Vagina (tissue), 2 donors: ENCODE measurements at regions not wholly inside any gene's neighbourhood (a gene's known extent, or its start where the extent isn't known, plus 50 kb on each side); places are given as distances from the start of the nearest gene placed in this dataset.

Experiments
- DNase-seq, 2 donors: peaks; one replicate each; pipeline ENCODE4 v3.0.0-alpha.2; 2017; ENCODE audit errors: extremely low spot score in 2 of 2
- H3K27ac ChIP-seq: fragments of 200-600 bp; sonication (generic); one replicate; pipeline ENCODE4 v1.5.1; 2019
- H3K27me3 ChIP-seq: fragments of 200-600 bp; sonication (generic); one replicate; pipeline ENCODE4 v1.5.1; 2019
- H3K36me3 ChIP-seq, 2 donors: fragments of 200-600 bp; sonication (generic); one replicate each; pipeline ENCODE4 v1.5.1; 2017 to 2019
- H3K4me1 ChIP-seq: fragments of 200-600 bp; sonication (generic); one replicate; pipeline ENCODE4 v1.5.1; 2019
- H3K4me3 ChIP-seq, 2 donors: fragments of 200-600 bp; sonication (generic); 1 replicate in 1 of 2; 2 replicates in 1 of 2; pipeline ENCODE4 v1.5.1; 2016 to 2019
- H3K9me3 ChIP-seq: fragments of 200-600 bp; sonication (generic); one replicate; pipeline ENCODE4 v1.5.1; 2019
- CTCF ChIP-seq, 3 experiments: fragments of 450-650 bp in 2 of 3; fragments of 200-600 bp in 1 of 3; sonication (generic) in 1 of 3; IDR thresholded peaks; one replicate each; pipeline ENCODE4 v1.5.1; 2017 to 2019; ENCODE audit warnings: antibody characterized with exemption in 3 of 3, mild to moderate bottlenecking in 2 of 3, moderate library complexity in 2 of 3
- POLR2A ChIP-seq, 2 donors: fragments of 450-650 bp; IDR thresholded peaks; one replicate each; pipeline ENCODE4 v1.6.1; 2017; ENCODE audit warnings: antibody characterized with exemption in 2 of 2, mild to moderate bottlenecking in 2 of 2, moderate library complexity in 2 of 2
- POLR2AphosphoS5 ChIP-seq, 2 donors: sonication (generic); formaldehyde crosslinking; IDR thresholded peaks; one replicate each; pipeline ENCODE4 v1.9.0; 2017; ENCODE audit warnings: antibody characterized with exemption in 2 of 2, mild to moderate bottlenecking in 2 of 2, low read depth in 1 of 2; ENCODE audit not compliant: insufficient read depth in 1 of 2
- intact Hi-C: fragments of 100-400 bp; cut with DNase I; formaldehyde crosslinking; loops from one replicate; pipeline ENCODE4 v1.15.1; 2023

GRCh38 chr12:98280152-98280551 lies 235.2 kb upstream of the TMPO start:
- TF ChIP-seq POLR2A (IDR thresholded peaks at IDR 0.05) (no peak), POLR2AphosphoS5 (IDR thresholded peaks at IDR 0.05; ENCODE audit: insufficient read depth in 1 of 2, low read depth in 1 of 2) (no peak), CTCF (IDR thresholded peaks at IDR 0.05) (no peak)
- DNase-seq: no peak
- no peaks in the 10 kb centered on the region for H3K4me1 ChIP-seq
- intact Hi-C loops: no loop called here
- no peak overlapping the region for H3K4me3 ChIP-seq
- H3K9me3 ChIP-seq: no peaks in the 10 kb centered on the region
- no peak overlapping the region for H3K27ac ChIP-seq
- no peaks in the 10 kb centered on the region for H3K36me3 ChIP-seq
- no peaks in the 10 kb centered on the region for H3K27me3 ChIP-seq

GRCh38 chr12:98280621-98281020 lies 234.8 kb upstream of the TMPO start:
- Histone ChIP-seq H3K36me3 (no peaks in the 10 kb centered on the region), H3K4me3 (no peak overlapping the region), H3K27ac (no peak overlapping the region), H3K9me3 (no peaks in the 10 kb centered on the region), H3K4me1 (no peaks in the 10 kb centered on the region), H3K27me3 (no peaks in the 10 kb centered on the region)
- intact Hi-C loops: no loop called here
- TF ChIP-seq CTCF (IDR thresholded peaks at IDR 0.05): no peak
- TF ChIP-seq POLR2AphosphoS5 (IDR thresholded peaks at IDR 0.05; ENCODE audit: insufficient read depth in 1 of 2, low read depth in 1 of 2): no peak
- no peak for TF ChIP-seq POLR2A (IDR thresholded peaks at IDR 0.05)
- DNase-seq: no peak

GRCh38 chr12:98291828-98292227 lies 223.6 kb upstream of the TMPO start:
- intact Hi-C loops: no loop called here
- Histone ChIP-seq H3K9me3 (no peaks in the 10 kb centered on the region), H3K27ac (no peak overlapping the region), H3K4me1 (no peaks in the 10 kb centered on the region), H3K4me3 (no peak overlapping the region), H3K27me3 (no peaks in the 10 kb centered on the region), H3K36me3 (no peaks in the 10 kb centered on the region)
- no peak for DNase-seq
- TF ChIP-seq CTCF (IDR thresholded peaks at IDR 0.05) (no peak), POLR2AphosphoS5 (IDR thresholded peaks at IDR 0.05; ENCODE audit: insufficient read depth in 1 of 2, low read depth in 1 of 2) (no peak)

- no peak for TF ChIP-seq POLR2AphosphoS5 (IDR thresholded peaks at IDR 0.05; ENCODE audit: insufficient read depth in 1 of 2, low read depth in 1 of 2)
- TF ChIP-seq CTCF (IDR thresholded peaks at IDR 0.05): no peak
- TF ChIP-seq POLR2A (IDR thresholded peaks at IDR 0.05): no peak
- intact Hi-C loops: no loop called here
- DNase-seq: no peak
- no peaks in the 10 kb centered on the region for H3K4me1 ChIP-seq
- H3K9me3 ChIP-seq: no peaks in the 10 kb centered on the region
- H3K27me3 ChIP-seq: no peaks in the 10 kb centered on the region
- no peak overlapping the region for H3K27ac ChIP-seq
- H3K36me3 ChIP-seq: no peaks in the 10 kb centered on the region
- H3K4me3 ChIP-seq: no peak overlapping the region
These were observed 221.2 kb upstream of the TMPO start for GRCh38 chr12:98294051-98294805.

- H3K9me3 ChIP-seq: no peaks in the 10 kb centered on the region
- H3K36me3 ChIP-seq: no peaks in the 10 kb centered on the region
- DNase-seq: no peak
- no peaks in the 10 kb centered on the region for H3K4me1 ChIP-seq
- no peak overlapping the region for H3K4me3 ChIP-seq
- H3K27ac ChIP-seq: no peak overlapping the region
- intact Hi-C loops: no loop called here
- no peaks in the 10 kb centered on the region for H3K27me3 ChIP-seq
- TF ChIP-seq CTCF (IDR thresholded peaks at IDR 0.05) (no peak), POLR2AphosphoS5 (IDR thresholded peaks at IDR 0.05; ENCODE audit: insufficient read depth in 1 of 2, low read depth in 1 of 2) (no peak), POLR2A (IDR thresholded peaks at IDR 0.05) (no peak)
These were observed 219.7 kb upstream of the TMPO start for GRCh38 chr12:98295681-98296080.
